ENCODE measurements at regions not wholly inside any gene's neighbourhood (a gene's known extent, or its start where the extent isn't known, plus 50 kb on each side); places are given as distances from the start of the nearest gene placed in this dataset.

GRCh38 chr4:14894392-14895292 is 107.6 kb upstream of the CPEB2 start:
- no peak for DNase-seq
- Histone ChIP-seq H3K9ac (ENCODE audit: low read length in 3 of 3) (no peak overlapping the region), H3K4me1 (ENCODE audit: control insufficient read depth in 2 of 3, insufficient read depth in 2 of 3, low read depth in 1 of 3, low read length in 3 of 3) (no peaks in the 10 kb centered on the region), H3K9me3 (ENCODE audit: control insufficient read depth in 2 of 3, insufficient read depth in 1 of 3, low read length in 3 of 3) (no peaks in the 10 kb centered on the region), H3K27me3 (ENCODE audit: control insufficient read depth, insufficient read depth, low read length) (no peaks in the 10 kb centered on the region), H3K4me3 (ENCODE audit: low read length in 3 of 3) (no peak overlapping the region), H3K36me3 (ENCODE audit: control insufficient read depth in 2 of 3, insufficient read depth in 3 of 3, low read length in 3 of 3) (no peaks in the 10 kb centered on the region), H3K27ac (ENCODE audit: low read depth in 2 of 2, low read length in 2 of 2) (no peak overlapping the region)
- no peak for FAIRE-seq
- intact Hi-C loops (cut with DNase I), result no loop called here
- TF ChIP-seq CTCF (IDR thresholded peaks at IDR 0.05; ENCODE audit: borderline replicate concordance, extremely low read depth, insufficient read depth), result no peak

DNA sequence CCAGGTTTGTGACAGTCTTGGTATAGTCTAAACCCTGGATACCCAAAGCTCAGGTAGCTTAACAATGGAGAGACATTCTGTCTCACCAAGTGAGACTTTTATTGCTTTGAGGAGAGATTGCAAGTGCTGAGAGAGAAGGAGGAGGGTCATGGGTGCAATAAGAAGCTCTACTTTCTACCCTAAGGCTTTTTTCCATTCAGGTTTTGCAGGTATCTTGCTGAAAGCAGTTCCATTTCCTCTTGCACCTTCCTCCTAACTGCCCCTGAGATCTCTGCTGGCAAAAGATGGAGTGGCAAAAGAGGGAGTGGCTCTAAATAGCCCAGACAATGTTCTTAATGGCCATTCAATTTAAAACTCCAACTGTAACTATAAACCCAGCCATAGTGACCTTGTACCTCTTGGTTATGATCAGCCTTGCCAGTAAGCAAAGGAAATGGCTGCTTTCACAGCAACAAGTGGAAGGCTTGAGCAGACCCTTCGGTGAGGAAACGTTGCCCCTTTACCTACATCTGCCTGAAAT is 105.6 kb upstream of the CPEB2 start:
- DNase-seq (no peak), FAIRE-seq (no peak)
- Histone ChIP-seq H3K36me3 (ENCODE audit: control insufficient read depth in 2 of 3, insufficient read depth in 3 of 3, low read length in 3 of 3) (no peaks in the 10 kb centered on the region), H3K4me1 (ENCODE audit: control insufficient read depth in 2 of 3, insufficient read depth in 2 of 3, low read depth in 1 of 3, low read length in 3 of 3) (no peaks in the 10 kb centered on the region), H3K9ac (ENCODE audit: low read length in 3 of 3) (no peak overlapping the region), H3K27ac (ENCODE audit: low read depth in 2 of 2, low read length in 2 of 2) (no peak overlapping the region), H3K9me3 (ENCODE audit: control insufficient read depth in 2 of 3, insufficient read depth in 1 of 3, low read length in 3 of 3) (no peaks in the 10 kb centered on the region), H3K4me3 (ENCODE audit: low read length in 3 of 3) (no peak overlapping the region), H3K27me3 (ENCODE audit: control insufficient read depth, insufficient read depth, low read length) (no peaks in the 10 kb centered on the region)
- no peak for TF ChIP-seq CTCF (IDR thresholded peaks at IDR 0.05; ENCODE audit: borderline replicate concordance, extremely low read depth, insufficient read depth)
- intact Hi-C loops (cut with DNase I), result no loop called here

- intact Hi-C loops (cut with DNase I), result no loop called here
- no peak for TF ChIP-seq CTCF (IDR thresholded peaks at IDR 0.05; ENCODE audit: borderline replicate concordance, extremely low read depth, insufficient read depth)
- FAIRE-seq, result no peak
- Histone ChIP-seq H3K9ac (ENCODE audit: low read length in 3 of 3) (no peak overlapping the region), H3K9me3 (ENCODE audit: control insufficient read depth in 2 of 3, insufficient read depth in 1 of 3, low read length in 3 of 3) (no peaks in the 10 kb centered on the region), H3K36me3 (ENCODE audit: control insufficient read depth in 2 of 3, insufficient read depth in 3 of 3, low read length in 3 of 3) (no peaks in the 10 kb centered on the region), H3K4me3 (ENCODE audit: low read length in 3 of 3) (no peak overlapping the region), H3K27ac (ENCODE audit: low read depth in 2 of 2, low read length in 2 of 2) (no peak overlapping the region), H3K4me1 (ENCODE audit: control insufficient read depth in 2 of 3, insufficient read depth in 2 of 3, low read depth in 1 of 3, low read length in 3 of 3) (no peaks in the 10 kb centered on the region), H3K27me3 (ENCODE audit: control insufficient read depth, insufficient read depth, low read length) (no peaks in the 10 kb centered on the region)
- DNase-seq, result no peak
These were observed 105.1 kb upstream of the CPEB2 start for GRCh38 chr4:14897217-14897616.
